ENCODE measurements at regions not wholly inside any gene's neighbourhood (a gene's known extent, or its start where the extent isn't known, plus 50 kb on each side); places are given as distances from the start of the nearest gene placed in this dataset.

DNA sequence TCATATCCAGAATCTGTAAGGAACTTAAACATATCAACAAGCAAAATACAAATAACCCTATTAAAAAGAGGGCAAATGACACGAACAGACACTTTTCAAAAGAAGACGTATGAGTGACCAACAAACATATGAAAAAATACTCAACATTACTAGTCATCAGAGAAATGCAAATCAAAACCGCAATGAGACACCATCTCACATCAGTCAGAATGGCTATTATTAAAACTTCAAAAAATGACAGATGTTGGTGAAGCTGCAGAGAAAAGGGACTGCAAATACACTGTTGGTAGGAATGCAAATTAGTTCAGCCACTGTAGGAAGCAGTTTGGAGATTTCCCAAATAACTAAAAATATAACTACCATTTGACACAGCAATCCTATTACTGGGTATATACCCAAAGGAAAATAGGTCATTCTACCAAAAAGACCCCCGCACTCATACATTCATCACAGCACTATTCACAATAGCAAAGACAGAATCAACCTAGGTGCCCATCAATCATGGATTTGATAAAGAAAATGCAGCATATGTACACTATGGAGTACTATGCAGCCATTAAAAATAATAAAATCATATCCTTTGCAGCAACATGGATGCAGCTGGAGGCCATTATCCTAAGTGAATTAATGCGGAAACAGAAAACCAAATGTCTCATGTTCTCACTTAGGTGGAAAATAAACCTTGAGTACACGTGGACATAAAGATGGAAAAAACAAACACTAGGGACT is 230.1 kb upstream of the RAB4A start:
- POLR2A ChIA-PET: no interaction called here
- intact Hi-C loops (cut with micrococcal nuclease; ENCODE audit: unreplicated experiment): no loop called here
- no peaks in the 10 kb centered on the region for H3K27me3 ChIP-seq (ENCODE audit: control insufficient read depth in 1 of 2, insufficient read depth in 2 of 2, low read length in 2 of 2)

More for the DNA sequence above, 230.1 kb upstream of the RAB4A start:
- Histone ChIP-seq H3K27ac (ENCODE audit: extremely low read length, insufficient read depth, low read length) (no peak overlapping the region), H3K4me3 (replicated peaks in 1 of 3; ENCODE audit: insufficient read depth in 1 of 3, low read depth in 2 of 3, low read length in 3 of 3) (no peak overlapping the region), H4K20me1 (ENCODE audit: insufficient read depth, low read length) (no peaks in the 10 kb centered on the region), H3K4me2 (ENCODE audit: low read depth, low read length) (no peak overlapping the region), H3K36me3 (replicated peaks in 1 of 2; ENCODE audit: control insufficient read depth in 1 of 2, insufficient read depth in 2 of 2, low read length in 2 of 2) (no peaks in the 10 kb centered on the region), H3K4me1 (ENCODE audit: insufficient read depth, low read length) (peaks cover 25% of the 10 kb centered on the region), H3K79me2 (ENCODE audit: insufficient read depth, low read length) (no peaks in the 10 kb centered on the region), H3K9ac (ENCODE audit: insufficient read depth, low read depth, low read length) (no peak overlapping the region), H3K9me3 (ENCODE audit: low read length) (no peaks in the 10 kb centered on the region), H2AFZ (ENCODE audit: low read length) (no peak overlapping the region)
- 91% methylated on average over 6 of the region's 6 CpGs for WGBS (ENCODE audit: low lambda C conversion rate)
- BruUV-seq (replicated peaks): no TSS peak
- CTCF ChIA-PET (ENCODE audit: low intra/inter-chr PET ratio, low total read pairs): no interaction called here
- DNase-seq (ENCODE audit: low spot score) (no peak), FAIRE-seq (no peak), ATAC-seq (no peak)
- in situ Hi-C loops (cut with HindIII; ENCODE audit: extremely low pct_ligation_motif_present, low pct_unique_long_range_greater_than_20kb): no loop called here
- no peak for TF ChIP-seq ZNF143 (CRISPR knock-in tag; IDR thresholded peaks at IDR 0.05)
- no peak for TF ChIP-seq ZNF720 (CRISPR knock-in tag; IDR thresholded peaks at IDR 0.05)
- no peak for TF ChIP-seq ZSCAN20 (CRISPR knock-in tag; IDR thresholded peaks at IDR 0.05; ENCODE audit: borderline replicate concordance)
- TF ChIP-seq CEBPG (CRISPR knock-in tag; IDR thresholded peaks at IDR 0.05): no peak
- TF ChIP-seq, protein P1, sequence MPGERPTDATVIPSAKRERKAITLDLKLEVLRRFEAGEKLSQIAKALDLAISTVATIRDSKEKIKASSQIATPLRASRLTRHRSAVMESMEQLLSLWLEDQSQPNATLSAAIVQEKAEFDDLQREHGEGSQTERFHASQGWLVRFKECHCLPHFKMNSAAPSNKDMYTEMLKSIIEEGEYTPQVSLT (CRISPR knock-in tag; IDR thresholded peaks at IDR 0.05; ENCODE audit: borderline replicate concordance, low read depth): no peak
- TF ChIP-seq, protein P2, sequence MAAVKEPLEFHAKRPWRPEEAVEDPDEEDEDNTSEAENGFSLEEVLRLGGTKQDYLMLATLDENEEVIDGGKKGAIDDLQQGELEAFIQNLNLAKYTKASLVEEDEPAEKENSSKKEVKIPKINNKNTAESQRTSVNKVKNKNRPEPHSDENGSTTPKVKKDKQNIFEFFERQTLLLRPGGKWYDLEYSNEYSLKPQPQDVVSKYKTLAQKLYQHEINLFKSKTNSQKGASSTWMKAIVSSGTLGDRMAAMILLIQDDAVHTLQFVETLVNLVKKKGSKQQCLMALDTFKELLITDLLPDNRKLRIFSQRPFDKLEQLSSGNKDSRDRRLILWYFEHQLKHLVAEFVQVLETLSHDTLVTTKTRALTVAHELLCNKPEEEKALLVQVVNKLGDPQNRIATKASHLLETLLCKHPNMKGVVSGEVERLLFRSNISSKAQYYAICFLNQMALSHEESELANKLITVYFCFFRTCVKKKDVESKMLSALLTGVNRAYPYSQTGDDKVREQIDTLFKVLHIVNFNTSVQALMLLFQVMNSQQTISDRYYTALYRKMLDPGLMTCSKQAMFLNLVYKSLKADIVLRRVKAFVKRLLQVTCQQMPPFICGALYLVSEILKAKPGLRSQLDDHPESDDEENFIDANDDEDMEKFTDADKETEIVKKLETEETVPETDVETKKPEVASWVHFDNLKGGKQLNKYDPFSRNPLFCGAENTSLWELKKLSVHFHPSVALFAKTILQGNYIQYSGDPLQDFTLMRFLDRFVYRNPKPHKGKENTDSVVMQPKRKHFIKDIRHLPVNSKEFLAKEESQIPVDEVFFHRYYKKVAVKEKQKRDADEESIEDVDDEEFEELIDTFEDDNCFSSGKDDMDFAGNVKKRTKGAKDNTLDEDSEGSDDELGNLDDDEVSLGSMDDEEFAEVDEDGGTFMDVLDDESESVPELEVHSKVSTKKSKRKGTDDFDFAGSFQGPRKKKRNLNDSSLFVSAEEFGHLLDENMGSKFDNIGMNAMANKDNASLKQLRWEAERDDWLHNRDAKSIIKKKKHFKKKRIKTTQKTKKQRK (IDR thresholded peaks at IDR 0.05; ENCODE audit: low read length): no peak
- TF ChIP-seq, protein P3, sequence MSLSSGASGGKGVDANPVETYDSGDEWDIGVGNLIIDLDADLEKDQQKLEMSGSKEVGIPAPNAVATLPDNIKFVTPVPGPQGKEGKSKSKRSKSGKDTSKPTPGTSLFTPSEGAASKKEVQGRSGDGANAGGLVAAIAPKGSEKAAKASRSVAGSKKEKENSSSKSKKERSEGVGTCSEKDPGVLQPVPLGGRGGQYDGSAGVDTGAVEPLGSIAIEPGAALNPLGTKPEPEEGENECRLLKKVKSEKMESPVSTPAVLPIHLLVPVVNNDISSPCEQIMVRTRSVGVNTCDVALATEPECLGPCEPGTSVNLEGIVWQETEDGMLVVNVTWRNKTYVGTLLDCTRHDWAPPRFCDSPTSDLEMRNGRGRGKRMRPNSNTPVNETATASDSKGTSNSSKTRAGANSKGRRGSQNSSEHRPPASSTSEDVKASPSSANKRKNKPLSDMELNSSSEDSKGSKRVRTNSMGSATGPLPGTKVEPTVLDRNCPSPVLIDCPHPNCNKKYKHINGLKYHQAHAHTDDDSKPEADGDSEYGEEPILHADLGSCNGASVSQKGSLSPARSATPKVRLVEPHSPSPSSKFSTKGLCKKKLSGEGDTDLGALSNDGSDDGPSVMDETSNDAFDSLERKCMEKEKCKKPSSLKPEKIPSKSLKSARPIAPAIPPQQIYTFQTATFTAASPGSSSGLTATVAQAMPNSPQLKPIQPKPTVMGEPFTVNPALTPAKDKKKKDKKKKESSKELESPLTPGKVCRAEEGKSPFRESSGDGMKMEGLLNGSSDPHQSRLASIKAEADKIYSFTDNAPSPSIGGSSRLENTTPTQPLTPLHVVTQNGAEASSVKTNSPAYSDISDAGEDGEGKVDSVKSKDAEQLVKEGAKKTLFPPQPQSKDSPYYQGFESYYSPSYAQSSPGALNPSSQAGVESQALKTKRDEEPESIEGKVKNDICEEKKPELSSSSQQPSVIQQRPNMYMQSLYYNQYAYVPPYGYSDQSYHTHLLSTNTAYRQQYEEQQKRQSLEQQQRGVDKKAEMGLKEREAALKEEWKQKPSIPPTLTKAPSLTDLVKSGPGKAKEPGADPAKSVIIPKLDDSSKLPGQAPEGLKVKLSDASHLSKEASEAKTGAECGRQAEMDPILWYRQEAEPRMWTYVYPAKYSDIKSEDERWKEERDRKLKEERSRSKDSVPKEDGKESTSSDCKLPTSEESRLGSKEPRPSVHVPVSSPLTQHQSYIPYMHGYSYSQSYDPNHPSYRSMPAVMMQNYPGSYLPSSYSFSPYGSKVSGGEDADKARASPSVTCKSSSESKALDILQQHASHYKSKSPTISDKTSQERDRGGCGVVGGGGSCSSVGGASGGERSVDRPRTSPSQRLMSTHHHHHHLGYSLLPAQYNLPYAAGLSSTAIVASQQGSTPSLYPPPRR (CRISPR knock-in tag; IDR thresholded peaks at IDR 0.05; ENCODE audit: borderline replicate concordance): no peak
- TF ChIP-seq KLF11 (CRISPR knock-in tag; IDR thresholded peaks at IDR 0.05): no peak
- TF ChIP-seq, protein P4, sequence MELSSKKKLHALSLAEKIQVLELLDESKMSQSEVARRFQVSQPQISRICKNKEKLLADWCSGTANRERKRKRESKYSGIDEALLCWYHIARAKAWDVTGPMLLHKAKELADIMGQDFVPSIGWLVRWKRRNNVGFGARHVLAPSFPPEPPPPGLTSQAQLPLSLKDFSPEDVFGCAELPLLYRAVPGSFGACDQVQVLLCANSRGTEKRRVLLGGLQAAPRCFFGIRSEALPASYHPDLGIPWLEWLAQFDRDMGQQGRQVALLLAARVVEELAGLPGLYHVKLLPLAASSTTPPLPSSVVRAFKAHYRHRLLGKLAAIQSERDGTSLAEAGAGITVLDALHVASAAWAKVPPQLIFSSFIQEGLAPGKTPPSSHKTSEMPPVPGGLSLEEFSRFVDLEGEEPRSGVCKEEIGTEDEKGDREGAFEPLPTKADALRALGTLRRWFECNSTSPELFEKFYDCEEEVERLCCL (CRISPR knock-in tag; IDR thresholded peaks at IDR 0.05; ENCODE audit: borderline replicate concordance): no peak

Data from HepG2 (cell line).